Naive thymus-derived CD4-positive, alpha-beta T cell (primary cell): ENCODE measurements at regions not wholly inside any gene's neighbourhood (a gene's known extent, or its start where the extent isn't known, plus 50 kb on each side); places are given as distances from the start of the nearest gene placed in this dataset.

Experiments used
- ATAC-seq: fragments of 150-1000 bp; cut with Tn5 transposase; 2 replicates; pipeline ENCODE4 v1.10.0; 2021; ENCODE audit warnings: mild to moderate bottlenecking, moderate library complexity
- CTCF ChIA-PET: fragments of 350-600 bp; sonication (Branson Sonifier 250); formaldehyde crosslinking; loops from one replicate; lab custom pipeline; 2021; ENCODE audit warnings: antibody characterized with exemption; lab: Charles Lee
- POLR2A ChIA-PET: fragments of 350-600 bp; sonication (Branson Sonifier 250); formaldehyde crosslinking; loops from one replicate; lab custom pipeline; 2021; ENCODE audit warnings: antibody characterized with exemption, inconsistent platforms; lab: Charles Lee
- DNase-seq, 9 donors: peaks; one replicate each; pipeline versions ENCODE4 v3.0.0 to v3.0.0-alpha.2; 2020 to 2022; ENCODE audit warnings: mixed read lengths in 1 of 9
- H3K27ac ChIP-seq: one replicate; pipeline ENCODE4 v1.7.0; 2013; ENCODE audit warnings: mild to moderate bottlenecking, low read depth, low read length, moderate library complexity
- H3K27me3 ChIP-seq, 2 donors: one replicate each; pipeline ENCODE4 v1.7.0; 2013; ENCODE audit warnings: low read length in 2 of 2, mild to moderate bottlenecking in 2 of 2, moderate library complexity in 2 of 2; ENCODE audit not compliant: control insufficient read depth in 2 of 2, insufficient read depth in 2 of 2
- H3K36me3 ChIP-seq, 3 experiments: 1 replicate in 2 of 3; 2 replicates in 1 of 3; pipeline ENCODE4 v1.7.0; 2013; ENCODE audit warnings: low read length in 3 of 3, mild to moderate bottlenecking in 3 of 3, moderate library complexity in 1 of 3; ENCODE audit not compliant: insufficient read depth in 3 of 3, control insufficient read depth in 2 of 3
- H3K4me1 ChIP-seq, 2 donors: one replicate each; pipeline ENCODE4 v1.7.0; 2013; ENCODE audit warnings: low read length in 2 of 2, mild to moderate bottlenecking in 2 of 2, moderate library complexity in 1 of 2; ENCODE audit not compliant: control insufficient read depth in 2 of 2, insufficient read depth in 2 of 2
- H3K4me3 ChIP-seq: 2 replicates; pipeline ENCODE4 v1.7.0; 2013; ENCODE audit warnings: mild to moderate bottlenecking, low read length
- H3K9me3 ChIP-seq, 3 experiments: 1 replicate in 2 of 3; 2 replicates in 1 of 3; pipeline ENCODE4 v1.7.0; 2013; ENCODE audit warnings: low read length in 3 of 3; ENCODE audit not compliant: control insufficient read depth in 2 of 3
- H3K27ac Mint-ChIP-seq, 9 donors: one replicate each; pipeline ENCODE4 v1.8.0; 2020 to 2022; ENCODE audit warnings: mixed read lengths in 9 of 9, mild to moderate bottlenecking in 8 of 9, moderate library complexity in 5 of 9, inconsistent platforms in 2 of 9
- H3K27me3 Mint-ChIP-seq, 5 donors: one replicate each; pipeline ENCODE4 v1.8.0; 2021 to 2022; ENCODE audit warnings: mixed read lengths in 5 of 5, mild to moderate bottlenecking in 1 of 5
- H3K36me3 Mint-ChIP-seq, 5 donors: one replicate each; pipeline ENCODE4 v1.8.0; 2020 to 2022; ENCODE audit warnings: mixed read lengths in 5 of 5, mild to moderate bottlenecking in 3 of 5, inconsistent platforms in 1 of 5
- H3K4me1 Mint-ChIP-seq, 7 donors: one replicate each; pipeline ENCODE4 v1.8.0; 2020 to 2022; ENCODE audit warnings: mixed read lengths in 7 of 7, mild to moderate bottlenecking in 3 of 7, inconsistent platforms in 1 of 7
- H3K4me3 Mint-ChIP-seq, 10 donors: one replicate each; pipeline ENCODE4 v1.8.0; 2020 to 2022; ENCODE audit warnings: mild to moderate bottlenecking in 10 of 10, mixed read lengths in 10 of 10, moderate library complexity in 6 of 10, inconsistent platforms in 2 of 10
- H3K9me3 Mint-ChIP-seq, 11 donors: one replicate each; pipeline ENCODE4 v1.8.0; 2020 to 2022; ENCODE audit warnings: mixed read lengths in 11 of 11, mild to moderate bottlenecking in 4 of 11, inconsistent platforms in 1 of 11, moderate library complexity in 1 of 11
- intact Hi-C, 2 donors: fragments of 100-400 bp; cut with micrococcal nuclease; formaldehyde crosslinking; loops; one replicate each; pipeline ENCODE4 v1.15.1; 2023

DNA sequence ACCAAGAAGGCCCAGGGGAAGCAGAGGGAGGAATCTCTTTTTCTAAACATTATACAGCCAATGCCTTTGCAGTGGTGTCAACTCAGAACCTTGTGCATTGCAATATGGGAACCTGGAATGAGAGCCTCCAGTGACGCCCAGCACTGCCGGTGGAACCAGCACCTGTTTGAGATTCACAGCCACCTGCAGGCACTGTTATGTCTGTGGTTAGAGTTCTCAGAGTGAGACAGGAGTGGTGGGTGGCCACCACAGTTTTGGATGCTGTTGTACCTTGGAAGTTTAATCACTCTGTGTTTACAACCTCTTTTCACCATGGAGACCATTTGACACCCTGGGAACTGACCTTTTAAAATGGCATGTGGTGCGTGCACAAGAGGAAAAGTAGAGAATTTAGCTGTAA, 185.3 kb upstream of the KCNG1 start:
- CTCF ChIA-PET: no interaction called here
- Histone ChIP-seq H3K4me3 (no peak overlapping the region), H3K27me3 (no peaks in the 10 kb centered on the region), H3K4me1 (no peaks in the 10 kb centered on the region), H3K36me3 (no peaks in the 10 kb centered on the region), H3K9me3 (no peaks in the 10 kb centered on the region), H3K27ac (no peak overlapping the region)
- POLR2A ChIA-PET: no interaction called here
- H3K9me3 Mint-ChIP-seq: peaks cover 0 to 2% (median 0%) of the 10 kb centered on the region in 11 donors
- H3K4me3 Mint-ChIP-seq: no peak overlapping the region
- peaks cover 0 to 3% (median 0%) of the 10 kb centered on the region in 7 donors for H3K4me1 Mint-ChIP-seq
- ATAC-seq: no peak
- H3K27ac Mint-ChIP-seq: no peak overlapping the region
- H3K36me3 Mint-ChIP-seq: no peaks in the 10 kb centered on the region
- intact Hi-C loops: no loop called here
- peaks cover 13 to 53% (median 40%) of the 10 kb centered on the region in 5 donors for H3K27me3 Mint-ChIP-seq
- no peak for DNase-seq

GRCh38 chr20:51206032-51206662, 183.2 kb upstream of the KCNG1 start:
- Mint-ChIP-seq H3K4me1 (peaks cover 0 to 3% (median 0%) of the 10 kb centered on the region in 7 donors), H3K9me3 (peaks cover 0 to 2% (median 0%) of the 10 kb centered on the region in 11 donors), H3K36me3 (no peaks in the 10 kb centered on the region), H3K4me3 (no peak overlapping the region), H3K27me3 (peaks cover 10 to 42% (median 38%) of the 10 kb centered on the region in 5 donors), H3K27ac (no peak overlapping the region)
- ATAC-seq (no peak), DNase-seq (no peak)
- H3K27me3 ChIP-seq: no peaks in the 10 kb centered on the region
- no peaks in the 10 kb centered on the region for H3K4me1 ChIP-seq
- ChIA-PET POLR2A (no interaction called here), CTCF (no interaction called here)
- no peaks in the 10 kb centered on the region for H3K9me3 ChIP-seq
- intact Hi-C loops: no loop called here
- no peak overlapping the region for H3K27ac ChIP-seq
- no peak overlapping the region for H3K4me3 ChIP-seq
- no peaks in the 10 kb centered on the region for H3K36me3 ChIP-seq

DNA sequence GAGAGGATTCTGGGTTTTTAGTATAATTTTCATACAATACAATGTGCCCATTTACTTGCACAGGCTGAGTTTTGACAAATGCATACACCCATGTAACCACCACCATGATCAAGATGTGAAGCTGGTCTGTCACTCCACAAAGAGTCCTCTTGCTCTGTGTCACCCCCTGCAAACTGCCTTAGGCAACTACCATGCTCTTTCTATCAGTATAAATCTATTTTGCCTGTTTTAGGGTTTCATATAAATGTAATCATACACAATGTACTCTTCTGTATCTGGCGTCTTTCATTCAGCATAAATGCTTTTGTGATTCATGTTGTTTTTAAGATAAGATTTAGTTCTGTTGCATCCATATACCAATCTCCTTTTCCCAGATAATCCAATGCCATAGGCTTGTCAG, 181.9 kb upstream of the KCNG1 start:
- H3K9me3 Mint-ChIP-seq: peaks cover 0 to 2% (median 0%) of the 10 kb centered on the region in 11 donors
- Histone ChIP-seq H3K4me1 (no peaks in the 10 kb centered on the region), H3K27me3 (no peaks in the 10 kb centered on the region), H3K36me3 (no peaks in the 10 kb centered on the region), H3K27ac (no peak overlapping the region), H3K4me3 (no peak overlapping the region), H3K9me3 (no peaks in the 10 kb centered on the region)
- CTCF ChIA-PET: no interaction called here
- H3K36me3 Mint-ChIP-seq: no peaks in the 10 kb centered on the region
- DNase-seq: no peak
- no peak for ATAC-seq
- H3K4me1 Mint-ChIP-seq: peaks cover 0 to 3% (median 0%) of the 10 kb centered on the region in 7 donors
- peaks cover 6 to 39% (median 32%) of the 10 kb centered on the region in 5 donors for H3K27me3 Mint-ChIP-seq
- no peak overlapping the region for H3K4me3 Mint-ChIP-seq
- POLR2A ChIA-PET: no interaction called here
- no peak overlapping the region for H3K27ac Mint-ChIP-seq
- intact Hi-C loops: no loop called here

GRCh38 chr20:51204051-51204715, 181.3 kb upstream of the KCNG1 start:
- H3K27ac Mint-ChIP-seq: no peak overlapping the region
- DNase-seq (no peak), ATAC-seq (no peak)
- CTCF ChIA-PET: no interaction called here
- no peaks in the 10 kb centered on the region for H3K9me3 ChIP-seq
- H3K4me1 ChIP-seq: no peaks in the 10 kb centered on the region
- intact Hi-C loops: no loop called here
- H3K4me3 ChIP-seq: no peak overlapping the region
- POLR2A ChIA-PET: no interaction called here
- H3K9me3 Mint-ChIP-seq: peaks cover 0 to 2% (median 0%) of the 10 kb centered on the region in 11 donors
- H3K4me1 Mint-ChIP-seq: peaks cover 0 to 3% (median 0%) of the 10 kb centered on the region in 7 donors
- no peaks in the 10 kb centered on the region for H3K36me3 Mint-ChIP-seq
- H3K27me3 ChIP-seq: no peaks in the 10 kb centered on the region
- H3K27me3 Mint-ChIP-seq: peaks cover 12 to 43% (median 32%) of the 10 kb centered on the region in 5 donors
- no peak overlapping the region for H3K4me3 Mint-ChIP-seq
- no peak overlapping the region for H3K27ac ChIP-seq
- no peaks in the 10 kb centered on the region for H3K36me3 ChIP-seq

GRCh38 chr20:51202304-51202703, 179.4 kb upstream of the KCNG1 start:
- ChIA-PET POLR2A (no interaction called here), CTCF (no interaction called here)
- no peaks in the 10 kb centered on the region for H3K27me3 ChIP-seq
- H3K4me1 ChIP-seq: no peaks in the 10 kb centered on the region
- no peak overlapping the region for H3K4me3 ChIP-seq
- Mint-ChIP-seq H3K4me1 (peaks cover 0 to 3% (median 0%) of the 10 kb centered on the region in 7 donors), H3K9me3 (peaks cover 0 to 2% (median 0%) of the 10 kb centered on the region in 11 donors), H3K4me3 (no peak overlapping the region), H3K27ac (no peak overlapping the region), H3K27me3 (peaks cover 12 to 39% (median 28%) of the 10 kb centered on the region in 5 donors), H3K36me3 (no peaks in the 10 kb centered on the region)
- DNase-seq (no peak), ATAC-seq (no peak)
- H3K9me3 ChIP-seq: no peaks in the 10 kb centered on the region
- intact Hi-C loops: no loop called here
- H3K36me3 ChIP-seq: no peaks in the 10 kb centered on the region
- H3K27ac ChIP-seq: no peak overlapping the region

- H3K36me3 Mint-ChIP-seq: peaks cover 0 to 4% (median 0%) of the 10 kb centered on the region in 5 donors
- no peak overlapping the region for H3K27ac Mint-ChIP-seq
- H3K9me3 ChIP-seq: no peaks in the 10 kb centered on the region
- POLR2A ChIA-PET: no interaction called here
- no peaks in the 10 kb centered on the region for H3K36me3 ChIP-seq
- no peak overlapping the region for H3K4me3 Mint-ChIP-seq
- CTCF ChIA-PET: no interaction called here
- H3K4me3 ChIP-seq: no peak overlapping the region
- no peak for DNase-seq
- H3K27me3 ChIP-seq: no peaks in the 10 kb centered on the region
- H3K27ac ChIP-seq: no peak overlapping the region
- ATAC-seq: no peak
- H3K4me1 Mint-ChIP-seq: no peaks in the 10 kb centered on the region
- H3K9me3 Mint-ChIP-seq: peaks cover 0 to 4% (median 0%) of the 10 kb centered on the region in 11 donors
- intact Hi-C loops: no loop called here
- H3K27me3 Mint-ChIP-seq: peaks cover 14 to 29% (median 28%) of the 10 kb centered on the region in 5 donors
- no peaks in the 10 kb centered on the region for H3K4me1 ChIP-seq
These were observed 177.0 kb upstream of the KCNG1 start for GRCh38 chr20:51199920-51200319.
